Smooth muscle cell (in vitro differentiated cells): ENCODE measurements at regions not wholly inside any gene's neighbourhood (a gene's known extent, or its start where the extent isn't known, plus 50 kb on each side); places are given as distances from the start of the nearest gene placed in this dataset.

Experiments used
- DNase-seq: peaks from one replicate; lab custom pipeline; 2025; ENCODE audit not compliant: unreplicated experiment; lab: John Stamatoyannopoulos, UW
- H2AFZ ChIP-seq: fragments of 200-600 bp; sonication (generic); 2 replicates; pipeline ENCODE4 v1.6.0; 2016; ENCODE audit warnings: antibody characterized with exemption, low read depth, mild to moderate bottlenecking
- H3F3A ChIP-seq: fragments of 200-600 bp; sonication (generic); 2 replicates; pipeline ENCODE4 v1.6.0; 2017; ENCODE audit warnings: antibody characterized with exemption, low read depth
- H3K27ac ChIP-seq: fragments of 200-600 bp; sonication (generic); 2 replicates; pipeline ENCODE4 v1.5.1; 2016; ENCODE audit warnings: low read depth, mild to moderate bottlenecking
- H3K27me3 ChIP-seq: fragments of 200-600 bp; sonication (generic); 2 replicates; pipeline ENCODE4 v1.6.1; 2016; ENCODE audit warnings: low read depth, mild to moderate bottlenecking
- H3K36me3 ChIP-seq: fragments of 200-600 bp; sonication (generic); 2 replicates; pipeline ENCODE4 v1.5.1; 2016; ENCODE audit warnings: low read depth
- H3K4me1 ChIP-seq: fragments of 200-600 bp; sonication (generic); 2 replicates; pipeline ENCODE4 v1.5.1; 2016; ENCODE audit warnings: low read depth
- H3K4me2 ChIP-seq: fragments of 200-600 bp; sonication (generic); 2 replicates; pipeline ENCODE4 v1.6.0; 2016; ENCODE audit warnings: mild to moderate bottlenecking
- H3K4me3 ChIP-seq: fragments of 200-600 bp; sonication (generic); 2 replicates; pipeline ENCODE4 v1.5.1; 2016; ENCODE audit warnings: mild to moderate bottlenecking
- H3K79me2 ChIP-seq: fragments of 200-600 bp; sonication (generic); 2 replicates; pipeline ENCODE4 v1.6.0; 2016; ENCODE audit warnings: low read depth, mild to moderate bottlenecking
- H3K9ac ChIP-seq: fragments of 200-600 bp; sonication (generic); 2 replicates; pipeline ENCODE4 v1.6.0; 2016; ENCODE audit warnings: low read depth
- H3K9me3 ChIP-seq: fragments of 200-600 bp; sonication (generic); replicated peaks from 2 replicates; pipeline ENCODE4 v1.5.1; 2016; ENCODE audit warnings: low read depth
- H4K20me1 ChIP-seq: fragments of 200-600 bp; sonication (generic); 2 replicates; pipeline ENCODE4 v1.6.0; 2016; ENCODE audit warnings: low read depth
- WGBS: methylation state at CpG from one replicate; pipeline ENCODE4 v1.1.7; 2016; ENCODE audit warnings: low lambda C conversion rate; 5-methylcytosine and 5-hydroxymethylcytosine counted together
- TF ChIP-seq, protein P1 (sequence below): fragments of 200-600 bp; sonication (generic); IDR thresholded peaks from 2 replicates; pipeline ENCODE4 v1.5.1; 2017; ENCODE audit warnings: borderline replicate concordance, mild to moderate bottlenecking, antibody characterized with exemption; ENCODE audit not compliant: insufficient read depth, poor library complexity, severe bottlenecking

- Histone ChIP-seq H3K36me3 (no peaks in the 10 kb centered on the region), H3K27ac (no peak overlapping the region), H3K4me2 (no peak overlapping the region), H4K20me1 (no peaks in the 10 kb centered on the region), H3K79me2 (no peaks in the 10 kb centered on the region), H3K4me1 (peaks cover 5% of the 10 kb centered on the region), H3F3A (no peaks in the 10 kb centered on the region), H3K27me3 (no peaks in the 10 kb centered on the region), H3K4me3 (no peak overlapping the region), H3K9me3 (no peaks in the 10 kb centered on the region), H3K9ac (no peak overlapping the region), H2AFZ (no peak overlapping the region)
- TF ChIP-seq, protein P1, sequence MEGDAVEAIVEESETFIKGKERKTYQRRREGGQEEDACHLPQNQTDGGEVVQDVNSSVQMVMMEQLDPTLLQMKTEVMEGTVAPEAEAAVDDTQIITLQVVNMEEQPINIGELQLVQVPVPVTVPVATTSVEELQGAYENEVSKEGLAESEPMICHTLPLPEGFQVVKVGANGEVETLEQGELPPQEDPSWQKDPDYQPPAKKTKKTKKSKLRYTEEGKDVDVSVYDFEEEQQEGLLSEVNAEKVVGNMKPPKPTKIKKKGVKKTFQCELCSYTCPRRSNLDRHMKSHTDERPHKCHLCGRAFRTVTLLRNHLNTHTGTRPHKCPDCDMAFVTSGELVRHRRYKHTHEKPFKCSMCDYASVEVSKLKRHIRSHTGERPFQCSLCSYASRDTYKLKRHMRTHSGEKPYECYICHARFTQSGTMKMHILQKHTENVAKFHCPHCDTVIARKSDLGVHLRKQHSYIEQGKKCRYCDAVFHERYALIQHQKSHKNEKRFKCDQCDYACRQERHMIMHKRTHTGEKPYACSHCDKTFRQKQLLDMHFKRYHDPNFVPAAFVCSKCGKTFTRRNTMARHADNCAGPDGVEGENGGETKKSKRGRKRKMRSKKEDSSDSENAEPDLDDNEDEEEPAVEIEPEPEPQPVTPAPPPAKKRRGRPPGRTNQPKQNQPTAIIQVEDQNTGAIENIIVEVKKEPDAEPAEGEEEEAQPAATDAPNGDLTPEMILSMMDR = no peak
- 85% methylated on average over 3 of the region's 3 CpGs for WGBS
- no peak for DNase-seq
Observed at GRCh38 chr12:92621833-92622232, 81.0 kb upstream of the PLEKHG7 start.

GRCh38 chr12:92621312-92621711, 81.5 kb upstream of the PLEKHG7 start:
- 84% methylated on average over 4 of the region's 4 CpGs for WGBS
- no peaks in the 10 kb centered on the region for H3K79me2 ChIP-seq
- H3K4me1 ChIP-seq = peaks cover 5% of the 10 kb centered on the region
- H3F3A ChIP-seq = no peaks in the 10 kb centered on the region
- no peaks in the 10 kb centered on the region for H3K27me3 ChIP-seq
- no peak overlapping the region for H2AFZ ChIP-seq
- no peak overlapping the region for H3K4me2 ChIP-seq
- H3K36me3 ChIP-seq = no peaks in the 10 kb centered on the region
- H4K20me1 ChIP-seq = no peaks in the 10 kb centered on the region
- H3K4me3 ChIP-seq = no peak overlapping the region
- no peak overlapping the region for H3K9ac ChIP-seq
- TF ChIP-seq, protein P1 = no peak
- no peak for DNase-seq
- no peaks in the 10 kb centered on the region for H3K9me3 ChIP-seq
- no peak overlapping the region for H3K27ac ChIP-seq

- no peaks in the 10 kb centered on the region for H3K9me3 ChIP-seq
- no peak overlapping the region for H3K4me2 ChIP-seq
- H3K9ac ChIP-seq = no peak overlapping the region
- H3F3A ChIP-seq = no peaks in the 10 kb centered on the region
- H2AFZ ChIP-seq = no peak overlapping the region
- H3K27me3 ChIP-seq = no peaks in the 10 kb centered on the region
- 77% methylated on average over 8 of the region's 8 CpGs for WGBS
- H3K36me3 ChIP-seq = no peaks in the 10 kb centered on the region
- no peak for DNase-seq
- no peak overlapping the region for H3K27ac ChIP-seq
- H3K4me1 ChIP-seq = peaks cover 5% of the 10 kb centered on the region
- no peaks in the 10 kb centered on the region for H4K20me1 ChIP-seq
- TF ChIP-seq, protein P1 = no peak
- no peak overlapping the region for H3K4me3 ChIP-seq
- no peaks in the 10 kb centered on the region for H3K79me2 ChIP-seq
Observed at GRCh38 chr12:92619730-92620684, 82.8 kb upstream of the PLEKHG7 start.
